ENCODE measurements at regions not wholly inside any gene's neighbourhood (a gene's known extent, or its start where the extent isn't known, plus 50 kb on each side); places are given as distances from the start of the nearest gene placed in this dataset.

DNA sequence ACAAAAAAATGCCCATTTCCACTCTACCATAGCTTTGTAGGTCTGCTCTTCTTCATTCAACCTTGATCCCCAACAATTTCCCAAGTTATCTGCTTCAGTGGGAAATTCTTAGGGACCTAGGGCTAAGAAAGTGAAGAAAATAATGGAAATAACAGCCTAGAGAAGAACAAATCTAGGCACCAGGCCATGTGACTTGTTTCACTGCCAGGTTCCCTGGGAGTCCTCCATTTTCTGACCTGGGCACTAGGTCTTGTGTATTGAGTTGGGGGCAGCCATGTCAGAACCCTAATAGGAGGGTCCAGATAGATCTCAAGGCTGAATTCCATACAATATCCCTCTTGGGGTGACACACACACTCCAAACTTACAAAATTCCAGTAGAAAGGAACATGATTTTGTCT lies 194.6 kb upstream of the STK26 start:
- no peaks in the 10 kb centered on the region for H3K9me2 ChIP-seq

DNA sequence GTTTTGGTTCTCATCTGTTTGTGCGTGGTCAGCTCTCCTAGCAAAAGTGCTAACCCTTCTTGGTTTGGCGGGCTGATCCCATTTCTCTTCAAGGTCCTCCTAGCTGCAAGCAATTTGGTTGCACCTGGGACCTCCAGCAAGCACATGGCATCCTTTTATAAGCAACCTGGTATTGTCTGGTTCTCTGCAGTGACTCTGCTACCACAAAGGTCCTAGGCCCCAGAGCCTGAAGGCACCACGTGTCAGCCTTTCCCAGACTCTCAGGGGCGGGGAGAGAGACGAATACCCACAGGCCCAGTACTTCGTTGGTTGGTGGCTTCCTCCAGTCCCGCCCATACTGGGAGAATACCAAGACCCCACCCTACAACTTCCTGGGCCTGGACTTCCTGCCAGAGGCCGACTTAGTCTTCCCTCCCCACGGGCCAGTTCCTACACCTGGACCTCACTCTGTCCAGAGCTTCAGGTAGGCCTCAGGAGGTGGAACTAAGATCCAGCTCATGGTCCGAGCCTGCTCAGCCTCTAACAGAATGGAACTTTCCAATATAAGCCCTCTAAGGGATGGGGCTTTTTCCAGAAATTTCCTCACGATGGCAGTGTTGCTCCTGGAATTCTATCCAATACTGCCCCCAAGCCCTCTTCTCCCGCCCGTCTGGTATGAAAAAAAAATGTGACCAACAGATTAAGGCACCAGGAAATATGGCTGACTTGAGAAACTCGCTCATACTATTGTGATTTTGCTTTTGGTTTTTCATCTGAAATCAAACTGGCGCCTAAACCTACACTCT lies 192.5 kb upstream of the STK26 start:
- Histone ChIP-seq H3K36me3 (replicated peaks in 1 of 2; ENCODE audit: control insufficient read depth in 1 of 2, insufficient read depth in 2 of 2, low read length in 1 of 2) (no peaks in the 10 kb centered on the region), H3K4me2 (peak overlapping the region; percentile 50), H3K9me2 (no peaks in the 10 kb centered on the region), H2AFZ (ENCODE audit: low read depth) (peak overlapping the region; percentile 81), H3K9me3 (no peaks in the 10 kb centered on the region), H3K79me2 (ENCODE audit: insufficient read depth) (no peaks in the 10 kb centered on the region), H3K4me3 (ENCODE audit: low read depth in 2 of 2, low read length in 1 of 2) (peak overlapping the region; percentile 35 to 41), H3K4me1 (ENCODE audit: control insufficient read depth in 1 of 2, insufficient read depth in 2 of 2, low read depth in 1 of 2, low read length in 1 of 2) (peaks cover 0 to 4% of the 10 kb centered on the region in 2 experiments; a peak in 1 of 4 replicates), H3K27me3 (ENCODE audit: insufficient read depth) (no peaks in the 10 kb centered on the region), H3K9ac (no peak overlapping the region), H3K27ac (ENCODE audit: low read depth in 2 of 2, low read length in 1 of 2) (no peak overlapping the region), H3F3A (replicated peaks; ENCODE audit: insufficient read depth) (no peaks in the 10 kb centered on the region), H4K20me1 (ENCODE audit: insufficient read depth) (no peaks in the 10 kb centered on the region)
- POLR2A ChIA-PET = no interaction called here
- peak; percentile 56 for DNase-seq
- 41% methylated on average over 10 of the region's 15 CpGs for WGBS (ENCODE audit: low lambda C conversion rate)
- CTCF ChIA-PET = interaction anchor here (0.7 to 3.0 kb wide), 3 partner anchors 8 to 68 kb away, joined by 4 to 20 read pairs (median 7); no protein-coding TSS in a partner anchor
- TF ChIP-seq, protein P1, sequence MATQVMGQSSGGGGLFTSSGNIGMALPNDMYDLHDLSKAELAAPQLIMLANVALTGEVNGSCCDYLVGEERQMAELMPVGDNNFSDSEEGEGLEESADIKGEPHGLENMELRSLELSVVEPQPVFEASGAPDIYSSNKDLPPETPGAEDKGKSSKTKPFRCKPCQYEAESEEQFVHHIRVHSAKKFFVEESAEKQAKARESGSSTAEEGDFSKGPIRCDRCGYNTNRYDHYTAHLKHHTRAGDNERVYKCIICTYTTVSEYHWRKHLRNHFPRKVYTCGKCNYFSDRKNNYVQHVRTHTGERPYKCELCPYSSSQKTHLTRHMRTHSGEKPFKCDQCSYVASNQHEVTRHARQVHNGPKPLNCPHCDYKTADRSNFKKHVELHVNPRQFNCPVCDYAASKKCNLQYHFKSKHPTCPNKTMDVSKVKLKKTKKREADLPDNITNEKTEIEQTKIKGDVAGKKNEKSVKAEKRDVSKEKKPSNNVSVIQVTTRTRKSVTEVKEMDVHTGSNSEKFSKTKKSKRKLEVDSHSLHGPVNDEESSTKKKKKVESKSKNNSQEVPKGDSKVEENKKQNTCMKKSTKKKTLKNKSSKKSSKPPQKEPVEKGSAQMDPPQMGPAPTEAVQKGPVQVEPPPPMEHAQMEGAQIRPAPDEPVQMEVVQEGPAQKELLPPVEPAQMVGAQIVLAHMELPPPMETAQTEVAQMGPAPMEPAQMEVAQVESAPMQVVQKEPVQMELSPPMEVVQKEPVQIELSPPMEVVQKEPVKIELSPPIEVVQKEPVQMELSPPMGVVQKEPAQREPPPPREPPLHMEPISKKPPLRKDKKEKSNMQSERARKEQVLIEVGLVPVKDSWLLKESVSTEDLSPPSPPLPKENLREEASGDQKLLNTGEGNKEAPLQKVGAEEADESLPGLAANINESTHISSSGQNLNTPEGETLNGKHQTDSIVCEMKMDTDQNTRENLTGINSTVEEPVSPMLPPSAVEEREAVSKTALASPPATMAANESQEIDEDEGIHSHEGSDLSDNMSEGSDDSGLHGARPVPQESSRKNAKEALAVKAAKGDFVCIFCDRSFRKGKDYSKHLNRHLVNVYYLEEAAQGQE (IDR thresholded peaks at IDR 0.05; ENCODE audit: low read depth, low read length) = no peak
- TF ChIP-seq CHD2 (IDR thresholded peaks at IDR 0.05; ENCODE audit: low read length, partially characterized antibody) (peak; percentile 25), NFIC (IDR thresholded peaks at IDR 0.05; ENCODE audit: borderline replicate concordance) (no peak), MXI1 (IDR thresholded peaks at IDR 0.05; ENCODE audit: low read depth, low read length) (no peak), EP300 (IDR thresholded peaks at IDR 0.05; ENCODE audit: borderline replicate concordance in 1 of 2, low read depth in 1 of 2, low read length in 1 of 2) (no peak), GABPA (IDR thresholded peaks at IDR 0.05; ENCODE audit: low read depth) (peak; percentile 68), YY1 (IDR thresholded peaks at IDR 0.05; ENCODE audit: low read depth) (peak; percentile 76), ELF1 (IDR thresholded peaks at IDR 0.05) (0 out of 2 replicates have a peak, but pooled peaks have one; percentile 28), JUND (IDR thresholded peaks at IDR 0.05) (no peak), TAF1 (IDR thresholded peaks at IDR 0.05; ENCODE audit: borderline replicate concordance, low read depth, low read length) (no peak), EZH2phosphoT487 (IDR thresholded peaks at IDR 0.05; ENCODE audit: borderline replicate concordance, low read depth) (no peak), SIN3A (IDR thresholded peaks at IDR 0.05; ENCODE audit: borderline replicate concordance, low read depth, low read length) (no peak), RAD21 (IDR thresholded peaks at IDR 0.05; ENCODE audit: low read length) (peak; percentile 86)
- TF ChIP-seq, protein P2, sequence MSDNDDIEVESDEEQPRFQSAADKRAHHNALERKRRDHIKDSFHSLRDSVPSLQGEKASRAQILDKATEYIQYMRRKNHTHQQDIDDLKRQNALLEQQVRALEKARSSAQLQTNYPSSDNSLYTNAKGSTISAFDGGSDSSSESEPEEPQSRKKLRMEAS (IDR thresholded peaks at IDR 0.05; ENCODE audit: low read depth) = peak; percentile 43; the same call in 1 of the 2 replicates
- TF ChIP-seq, protein P3, sequence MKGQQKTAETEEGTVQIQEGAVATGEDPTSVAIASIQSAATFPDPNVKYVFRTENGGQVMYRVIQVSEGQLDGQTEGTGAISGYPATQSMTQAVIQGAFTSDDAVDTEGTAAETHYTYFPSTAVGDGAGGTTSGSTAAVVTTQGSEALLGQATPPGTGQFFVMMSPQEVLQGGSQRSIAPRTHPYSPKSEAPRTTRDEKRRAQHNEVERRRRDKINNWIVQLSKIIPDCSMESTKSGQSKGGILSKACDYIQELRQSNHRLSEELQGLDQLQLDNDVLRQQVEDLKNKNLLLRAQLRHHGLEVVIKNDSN (IDR thresholded peaks at IDR 0.05; ENCODE audit: borderline replicate concordance, low read depth) = peak; percentile 46; the same call in 1 of the 2 replicates
- TF ChIP-seq, protein P4, sequence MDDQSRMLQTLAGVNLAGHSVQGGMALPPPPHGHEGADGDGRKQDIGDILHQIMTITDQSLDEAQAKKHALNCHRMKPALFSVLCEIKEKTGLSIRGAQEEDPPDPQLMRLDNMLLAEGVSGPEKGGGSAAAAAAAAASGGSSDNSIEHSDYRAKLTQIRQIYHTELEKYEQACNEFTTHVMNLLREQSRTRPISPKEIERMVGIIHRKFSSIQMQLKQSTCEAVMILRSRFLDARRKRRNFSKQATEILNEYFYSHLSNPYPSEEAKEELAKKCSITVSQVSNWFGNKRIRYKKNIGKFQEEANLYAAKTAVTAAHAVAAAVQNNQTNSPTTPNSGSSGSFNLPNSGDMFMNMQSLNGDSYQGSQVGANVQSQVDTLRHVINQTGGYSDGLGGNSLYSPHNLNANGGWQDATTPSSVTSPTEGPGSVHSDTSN (IDR thresholded peaks at IDR 0.05) = no peak

More for the DNA sequence above, 194.6 kb upstream of the STK26 start:
- no peaks in the 10 kb centered on the region for H3F3A ChIP-seq (replicated peaks; ENCODE audit: insufficient read depth)
- H3K4me3 ChIP-seq (ENCODE audit: low read depth in 2 of 2, low read length in 1 of 2) = no peak overlapping the region; a peak in 1 of 4 replicates
- H3K4me2 ChIP-seq = no peak overlapping the region
- H2AFZ ChIP-seq (ENCODE audit: low read depth) = no peak overlapping the region; the same call in 1 of the 2 replicates
- CTCF ChIA-PET = interaction anchor here (0.6 to 2.6 kb wide), 5 partner anchors 13 to 1842 kb away, joined by 3 to 18 read pairs (median 3); partner anchors contain the start of gene RAP2C
- no peaks in the 10 kb centered on the region for H3K27me3 ChIP-seq (ENCODE audit: insufficient read depth)
- H3K9me3 ChIP-seq = no peaks in the 10 kb centered on the region
- H3K79me2 ChIP-seq (ENCODE audit: insufficient read depth) = no peaks in the 10 kb centered on the region
- no peak for TF ChIP-seq TEAD4 (IDR thresholded peaks at IDR 0.05; ENCODE audit: borderline replicate concordance, insufficient read depth)
- TF ChIP-seq, protein P5, sequence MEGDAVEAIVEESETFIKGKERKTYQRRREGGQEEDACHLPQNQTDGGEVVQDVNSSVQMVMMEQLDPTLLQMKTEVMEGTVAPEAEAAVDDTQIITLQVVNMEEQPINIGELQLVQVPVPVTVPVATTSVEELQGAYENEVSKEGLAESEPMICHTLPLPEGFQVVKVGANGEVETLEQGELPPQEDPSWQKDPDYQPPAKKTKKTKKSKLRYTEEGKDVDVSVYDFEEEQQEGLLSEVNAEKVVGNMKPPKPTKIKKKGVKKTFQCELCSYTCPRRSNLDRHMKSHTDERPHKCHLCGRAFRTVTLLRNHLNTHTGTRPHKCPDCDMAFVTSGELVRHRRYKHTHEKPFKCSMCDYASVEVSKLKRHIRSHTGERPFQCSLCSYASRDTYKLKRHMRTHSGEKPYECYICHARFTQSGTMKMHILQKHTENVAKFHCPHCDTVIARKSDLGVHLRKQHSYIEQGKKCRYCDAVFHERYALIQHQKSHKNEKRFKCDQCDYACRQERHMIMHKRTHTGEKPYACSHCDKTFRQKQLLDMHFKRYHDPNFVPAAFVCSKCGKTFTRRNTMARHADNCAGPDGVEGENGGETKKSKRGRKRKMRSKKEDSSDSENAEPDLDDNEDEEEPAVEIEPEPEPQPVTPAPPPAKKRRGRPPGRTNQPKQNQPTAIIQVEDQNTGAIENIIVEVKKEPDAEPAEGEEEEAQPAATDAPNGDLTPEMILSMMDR (IDR thresholded peaks at IDR 0.05) = no peak
- H4K20me1 ChIP-seq (ENCODE audit: insufficient read depth) = no peaks in the 10 kb centered on the region
- POLR2A ChIA-PET = no interaction called here
- DNase-seq = no peak
- H3K9ac ChIP-seq = no peak overlapping the region
- peaks cover 0 to 4% of the 10 kb centered on the region in 2 experiments; a peak in 1 of 4 replicates for H3K4me1 ChIP-seq (ENCODE audit: control insufficient read depth in 1 of 2, insufficient read depth in 2 of 2, low read depth in 1 of 2, low read length in 1 of 2)
- no peaks in the 10 kb centered on the region for H3K36me3 ChIP-seq (replicated peaks in 1 of 2; ENCODE audit: control insufficient read depth in 1 of 2, insufficient read depth in 2 of 2, low read length in 1 of 2)
- H3K27ac ChIP-seq (ENCODE audit: low read depth in 2 of 2, low read length in 1 of 2) = no peak overlapping the region

Data from SK-N-SH (cell line).